ENCODE measurements at regions not wholly inside any gene's neighbourhood (a gene's known extent, or its start where the extent isn't known, plus 50 kb on each side); places are given as distances from the start of the nearest gene placed in this dataset.

GRCh38 chr16:79862601-79863000, 262.1 kb upstream of the MAF start:
- TF ChIP-seq POLR2A (IDR thresholded peaks at IDR 0.05; ENCODE audit: low read depth, low read length) (no peak), CTCF (IDR thresholded peaks at IDR 0.05; ENCODE audit: extremely low read depth in 1 of 2, insufficient read depth in 1 of 2, low read depth in 1 of 2, low read length in 2 of 2) (no peak), EZH2 (IDR thresholded peaks at IDR 0.05; ENCODE audit: borderline replicate concordance, low read depth, low read length, severe bottlenecking) (no peak), MAX (IDR thresholded peaks at IDR 0.05; ENCODE audit: insufficient read depth, insufficient read length) (no peak)

Data from endothelial cell of umbilical vein (primary cell).